KMS-11 (cell line): ENCODE measurements at regions not wholly inside any gene's neighbourhood (a gene's known extent, or its start where the extent isn't known, plus 50 kb on each side); places are given as distances from the start of the nearest gene placed in this dataset.
"Not testable (repeated sequence)": the region's sequence is repeated elsewhere in the genome, so short reads cannot be mapped to it uniquely, and the experiment has no call there.

Source experiments
- H2AFZ ChIP-seq: fragments of 200-600 bp; sonication (generic); 2 replicates; pipeline ENCODE4 v1.6.1; 2016; ENCODE audit warnings: antibody characterized with exemption, mixed run types, low read depth
- H3K27ac ChIP-seq: fragments of 200-600 bp; sonication (generic); 2 replicates; pipeline ENCODE4 v1.6.1; 2016; ENCODE audit warnings: mild to moderate bottlenecking, mixed run types
- H3K27me3 ChIP-seq: fragments of 200-600 bp; sonication (generic); 2 replicates; pipeline ENCODE4 v1.6.1; 2017; ENCODE audit warnings: mild to moderate bottlenecking, low read depth, mixed run types, moderate library complexity; ENCODE audit not compliant: insufficient read depth
- H3K36me3 ChIP-seq: fragments of 200-600 bp; sonication (generic); 2 replicates; pipeline ENCODE4 v1.6.1; 2017; ENCODE audit warnings: mild to moderate bottlenecking, mixed run types; ENCODE audit not compliant: insufficient read depth
- H3K4me1 ChIP-seq: fragments of 200-600 bp; sonication (generic); 2 replicates; pipeline ENCODE4 v1.6.1; 2016; ENCODE audit warnings: mild to moderate bottlenecking, low read depth, mixed run types; ENCODE audit not compliant: poor library complexity, severe bottlenecking
- H3K4me2 ChIP-seq: fragments of 200-600 bp; sonication (generic); 2 replicates; pipeline ENCODE4 v1.7.0; 2016; ENCODE audit warnings: mild to moderate bottlenecking, mixed run types
- H3K4me3 ChIP-seq: fragments of 200-600 bp; sonication (generic); IDR thresholded peaks from 2 replicates; pipeline ENCODE4 v1.6.1; 2017; ENCODE audit warnings: low read depth, low read length, mixed read lengths; ENCODE audit not compliant: insufficient read depth
- H3K79me2 ChIP-seq: fragments of 200-600 bp; sonication (generic); 2 replicates; pipeline ENCODE4 v1.6.1; 2016; ENCODE audit warnings: low read depth, mixed run types; ENCODE audit not compliant: insufficient read depth
- H3K9ac ChIP-seq: fragments of 200-600 bp; sonication (generic); 2 replicates; pipeline ENCODE4 v1.6.1; 2016; ENCODE audit warnings: mild to moderate bottlenecking, mixed run types
- H4K20me1 ChIP-seq: fragments of 200-600 bp; sonication (generic); 2 replicates; pipeline ENCODE4 v1.6.1; 2016; ENCODE audit warnings: mild to moderate bottlenecking, mixed run types; ENCODE audit not compliant: insufficient read depth
- CTCF ChIP-seq: fragments of 200-600 bp; sonication (generic); conservative IDR thresholded peaks from 2 replicates; pipeline ENCODE4 v1.6.1; 2017; ENCODE audit warnings: low read depth, mild to moderate bottlenecking, antibody characterized with exemption, low read length, moderate library complexity, mixed read lengths

DNA sequence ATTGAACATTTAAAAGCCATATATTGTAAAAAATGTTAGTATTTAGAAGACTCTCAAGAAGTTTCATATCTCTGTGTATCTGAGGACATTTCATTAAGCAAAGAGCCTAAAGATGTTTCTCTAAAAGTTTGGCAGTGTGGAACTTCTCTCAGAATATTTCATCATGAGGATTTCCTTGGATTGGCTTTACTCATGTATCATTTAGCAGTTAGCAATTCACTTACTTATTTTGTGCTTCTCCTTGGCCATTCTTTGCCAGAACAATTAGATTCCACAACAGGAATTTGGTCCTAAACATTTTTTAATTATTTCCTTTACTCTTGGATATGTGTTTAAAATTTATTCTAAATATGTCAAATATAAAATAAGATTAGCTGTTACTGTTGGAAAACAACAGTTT lies 345.0 kb upstream of the LRRTM4 start:
- no peak for TF ChIP-seq CTCF
- Histone ChIP-seq H3K27me3 (no peaks in the 10 kb centered on the region), H4K20me1 (no peaks in the 10 kb centered on the region), H3K4me3 (no peak overlapping the region), H3K79me2 (no peaks in the 10 kb centered on the region), H3K36me3 (no peaks in the 10 kb centered on the region; the same call in 1 of the 2 replicates), H2AFZ (no peak overlapping the region), H3K9ac (no peak overlapping the region), H3K4me1 (no peaks in the 10 kb centered on the region), H3K4me2 (no peak overlapping the region), H3K27ac (no peak overlapping the region)

GRCh38 chr2:77873506-77873905 lies 351.3 kb upstream of the LRRTM4 start:
- Histone ChIP-seq H3K4me3 (no peak overlapping the region), H2AFZ (no peak overlapping the region), H3K36me3 (no peaks in the 10 kb centered on the region), H4K20me1 (no peaks in the 10 kb centered on the region), H3K27ac (no peak overlapping the region), H3K4me2 (no peak overlapping the region), H3K27me3 (no peaks in the 10 kb centered on the region), H3K79me2 (no peaks in the 10 kb centered on the region), H3K9ac (no peak overlapping the region), H3K4me1 (no peaks in the 10 kb centered on the region)
- no peak for TF ChIP-seq CTCF

DNA sequence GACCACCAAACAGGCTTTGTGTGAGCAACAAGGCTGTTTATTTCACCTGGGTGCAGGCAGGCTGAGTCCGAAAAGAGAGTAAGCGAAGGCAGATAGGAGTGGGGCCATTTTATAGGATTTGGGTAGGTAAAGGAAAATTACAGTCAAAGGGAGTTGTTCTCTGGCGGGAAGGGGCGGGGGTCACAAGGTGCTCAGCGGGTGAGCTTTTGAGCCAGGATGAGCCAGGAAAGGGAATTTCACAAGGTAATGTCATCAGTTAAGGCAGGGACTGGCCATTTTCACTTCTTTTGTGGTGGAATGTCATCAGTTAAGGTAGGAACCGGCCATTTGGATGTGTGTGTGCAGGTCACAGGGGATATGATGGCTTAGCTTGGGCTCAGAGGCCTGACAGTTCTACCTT lies 378.0 kb upstream of the LRRTM4 start:
- H2AFZ ChIP-seq, H3K4me2 ChIP-seq, H3K27me3 ChIP-seq, H4K20me1 ChIP-seq, H3K9ac ChIP-seq, H3K36me3 ChIP-seq, H3K27ac ChIP-seq, H3K79me2 ChIP-seq, H3K4me3 ChIP-seq, H3K4me1 ChIP-seq: not testable (repeated sequence)

GRCh38 chr2:77910136-77910535 lies 388.0 kb upstream of the LRRTM4 start:
- Histone ChIP-seq H3K27me3 (no peaks in the 10 kb centered on the region), H3K4me3 (no peak overlapping the region), H3K79me2 (no peaks in the 10 kb centered on the region), H3K27ac (no peak overlapping the region), H2AFZ (no peak overlapping the region), H4K20me1 (no peaks in the 10 kb centered on the region), H3K4me2 (no peak overlapping the region), H3K36me3 (no peaks in the 10 kb centered on the region), H3K9ac (no peak overlapping the region), H3K4me1 (no peaks in the 10 kb centered on the region)
- no peak for TF ChIP-seq CTCF

- H3K27me3 ChIP-seq: no peaks in the 10 kb centered on the region
- no peak for TF ChIP-seq CTCF
- no peaks in the 10 kb centered on the region for H3K79me2 ChIP-seq
- H3K36me3 ChIP-seq: no peaks in the 10 kb centered on the region
- H4K20me1 ChIP-seq: no peaks in the 10 kb centered on the region
- no peak overlapping the region for H3K4me3 ChIP-seq
- no peaks in the 10 kb centered on the region for H3K4me1 ChIP-seq
- H3K9ac ChIP-seq: no peak overlapping the region
- H2AFZ ChIP-seq: no peak overlapping the region
- no peak overlapping the region for H3K4me2 ChIP-seq
- H3K27ac ChIP-seq: no peak overlapping the region
Measured at GRCh38 chr2:77920838-77921366, 398.7 kb upstream of the LRRTM4 start.
